VCaP (cell line): ENCODE measurements at regions not wholly inside any gene's neighbourhood (a gene's known extent, or its start where the extent isn't known, plus 50 kb on each side); places are given as distances from the start of the nearest gene placed in this dataset.

Experiments
- H3K27ac ChIP-seq: fragments of 450-650 bp; 2 replicates; pipeline ENCODE4 v1.5.1; 2017
- CTCF ChIP-seq: fragments of 450-650 bp; conservative IDR thresholded peaks from 2 replicates; pipeline ENCODE4 v1.5.1; 2017; ENCODE audit warnings: mild to moderate bottlenecking, moderate library complexity

DNA sequence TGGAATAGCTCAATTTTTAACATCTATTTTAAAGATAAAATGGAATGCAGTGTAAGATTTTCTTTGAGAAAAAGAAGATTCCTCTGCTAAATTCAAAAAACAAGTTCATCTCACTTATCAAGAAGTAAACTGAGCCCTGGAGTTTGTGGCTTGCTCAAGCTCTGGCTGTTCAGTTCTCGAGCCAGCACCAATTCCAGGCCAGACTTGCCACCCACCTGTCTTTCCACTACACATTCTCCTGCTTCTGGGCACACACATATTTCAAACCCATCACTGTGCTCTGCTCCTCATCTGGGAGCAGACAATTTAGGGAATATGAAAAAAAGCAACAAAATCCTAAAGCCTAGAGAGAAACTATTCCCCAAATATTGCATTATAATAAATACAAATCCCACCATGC is 424.5 kb downstream of the ENC1 start:
- TF ChIP-seq CTCF: no peak
- H3K27ac ChIP-seq: no peak overlapping the region

- H3K27ac ChIP-seq: no peak overlapping the region
- TF ChIP-seq CTCF: no peak
These were observed 428.2 kb downstream of the ENC1 start for GRCh38 chr5:74212336-74212735.

DNA sequence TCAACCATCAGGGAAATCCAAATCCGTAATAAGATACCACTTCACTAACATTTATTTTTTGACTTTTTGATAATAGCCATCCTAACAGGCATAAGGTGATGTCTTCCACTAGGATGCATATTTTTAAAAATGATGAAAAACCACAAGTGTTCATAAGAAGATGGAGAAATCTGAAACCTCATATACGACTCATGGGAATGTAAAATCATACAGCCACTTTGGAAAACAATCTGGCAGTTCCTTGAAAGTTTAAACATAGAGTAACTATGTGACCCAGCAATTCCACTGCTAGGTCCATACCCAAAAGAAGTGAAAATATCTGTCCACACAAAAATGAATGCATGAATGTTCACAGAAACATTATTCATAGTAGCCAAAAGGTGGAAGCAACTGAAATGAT is 431.0 kb downstream of the ENC1 start:
- TF ChIP-seq CTCF: no peak

DNA sequence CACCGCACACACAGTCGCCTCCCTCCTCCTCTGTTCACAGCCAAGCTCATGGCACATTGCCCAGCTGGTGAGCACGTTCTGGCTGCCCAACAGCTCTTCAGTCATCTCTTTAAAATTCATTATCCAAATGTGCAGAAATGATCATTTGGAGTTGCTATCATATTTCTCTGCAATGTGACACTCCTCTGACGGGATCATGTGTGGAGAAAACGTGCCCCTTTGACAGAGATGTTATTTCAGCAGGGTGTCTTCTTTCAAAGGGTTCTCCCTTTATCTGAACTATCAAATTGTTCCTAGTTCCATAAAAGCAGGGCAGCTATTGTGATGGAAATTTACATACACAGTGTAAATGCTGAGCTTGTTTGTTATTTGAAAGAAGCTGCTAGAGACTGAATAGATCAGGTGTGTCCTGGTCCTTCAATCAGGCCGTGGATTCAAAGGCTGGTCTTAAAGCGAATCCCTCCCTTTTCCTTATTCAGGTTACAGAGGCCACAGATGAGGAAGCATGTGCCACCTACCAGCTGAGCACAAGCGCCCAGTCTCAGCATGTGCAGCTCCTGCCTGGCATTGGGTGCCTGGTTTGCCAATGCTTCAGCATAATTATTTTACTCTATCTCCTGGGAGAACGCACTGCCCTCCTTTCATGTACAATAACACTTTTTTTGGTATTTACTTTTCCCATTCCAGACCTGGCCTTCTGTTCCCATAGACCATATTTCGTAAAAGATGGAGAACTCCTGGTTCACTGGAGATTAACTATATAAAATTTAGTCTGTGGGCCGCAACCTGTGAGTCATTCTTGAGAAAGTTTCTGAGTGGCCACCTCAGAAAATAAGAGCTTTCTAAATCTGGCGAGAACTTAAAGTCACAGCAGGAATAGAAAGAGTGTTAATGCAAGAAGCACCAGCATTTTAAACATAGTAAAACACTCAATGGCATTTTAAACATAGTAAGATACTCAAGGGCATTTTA is 433.7 kb downstream of the ENC1 start:
- peak overlapping the region; percentile 69 for H3K27ac ChIP-seq
- no peak for TF ChIP-seq CTCF

More for the DNA sequence above, 431.0 kb downstream of the ENC1 start:
- no peak overlapping the region for H3K27ac ChIP-seq

- no peak for TF ChIP-seq CTCF
- H3K27ac ChIP-seq: peak overlapping the region; percentile 69
These were observed 434.6 kb downstream of the ENC1 start for GRCh38 chr5:74205767-74206578.

GRCh38 chr5:74201334-74202081 is 439.0 kb downstream of the ENC1 start:
- no peak for TF ChIP-seq CTCF
- H3K27ac ChIP-seq: no peak overlapping the region
